H1 (cell line): ENCODE measurements at regions not wholly inside any gene's neighbourhood (a gene's known extent, or its start where the extent isn't known, plus 50 kb on each side); places are given as distances from the start of the nearest gene placed in this dataset.

Experiments
- CHD7 ChIP-seq: fragments of 300-600 bp; sonication (generic); IDR thresholded peaks from 2 replicates; pipeline ENCODE4 v1.7.1; 2012; ENCODE audit warnings: low read length, moderate library complexity, mild to moderate bottlenecking, inconsistent platforms; ENCODE audit not compliant: insufficient replicate concordance
- CREB1 ChIP-seq: IDR thresholded peaks from 2 replicates; pipeline ENCODE4 v1.6.1; 2012; ENCODE audit warnings: inconsistent platforms
- CTBP2 ChIP-seq: IDR thresholded peaks from 2 replicates; pipeline ENCODE4 v1.7.0; 2011; ENCODE audit warnings: borderline replicate concordance, mild to moderate bottlenecking, moderate library complexity, mixed read lengths, low read length; ENCODE audit not compliant: insufficient read depth, insufficient read length
- FOSL1 ChIP-seq: IDR thresholded peaks from 2 replicates; pipeline ENCODE4 v1.6.1; 2011; ENCODE audit warnings: mild to moderate bottlenecking, low read depth, low read length, moderate library complexity; ENCODE audit not compliant: insufficient read depth
- POLR2AphosphoS5 ChIP-seq: IDR thresholded peaks from 2 replicates; pipeline ENCODE4 v1.6.1; 2011; ENCODE audit warnings: low read depth, low read length
- RBBP5 ChIP-seq: IDR thresholded peaks from 2 replicates; pipeline ENCODE4 v1.7.1; 2012; ENCODE audit warnings: low read depth, mild to moderate bottlenecking, inconsistent platforms, low read length, moderate library complexity, borderline replicate concordance
- RNF2 ChIP-seq: fragments of 200-900, 300-1000 bp; sonication (generic); IDR thresholded peaks from 2 replicates; pipeline ENCODE4 v1.7.1; 2016; ENCODE audit warnings: borderline replicate concordance, low read depth, mild to moderate bottlenecking, antibody characterized with exemption, low read length; ENCODE audit not compliant: poor library complexity, severe bottlenecking; ENCODE audit errors: missing control alignments
- RXRA ChIP-seq: IDR thresholded peaks from 2 replicates; pipeline ENCODE4 v1.6.1; 2011; ENCODE audit warnings: low read depth, mild to moderate bottlenecking, low read length, moderate library complexity; ENCODE audit not compliant: insufficient read depth
- SAP30 ChIP-seq: fragments of 300-600 bp; sonication (generic); IDR thresholded peaks from 2 replicates; pipeline ENCODE4 v1.7.1; 2012; ENCODE audit warnings: low read length, moderate library complexity, mild to moderate bottlenecking, inconsistent platforms; ENCODE audit not compliant: insufficient read depth, insufficient replicate concordance
- YY1 ChIP-seq: IDR thresholded peaks from 2 replicates; pipeline ENCODE4 v1.6.1; 2011; ENCODE audit warnings: low read depth, mild to moderate bottlenecking, low read length

- TF ChIP-seq CHD7 (no peak), RBBP5 (no peak), SAP30 (no peak), CREB1 (no peak), FOSL1 (no peak), POLR2AphosphoS5 (no peak), YY1 (no peak), RNF2 (no peak), CTBP2 (no peak), RXRA (no peak)
Observed at GRCh38 chr22:47796128-47796908, 1033.9 kb downstream of the TBC1D22A start (continued).
